Keratinocyte (primary cell): ENCODE measurements at regions not wholly inside any gene's neighbourhood (a gene's known extent, or its start where the extent isn't known, plus 50 kb on each side); places are given as distances from the start of the nearest gene placed in this dataset.

ENCODE experiments used
- DNase-seq: peaks from one replicate; pipeline ENCODE4 v3.0.0-alpha.2; 2011; ENCODE audit warnings: low read depth, missing footprints, low spot score
- FAIRE-seq: peaks from 2 replicates; lab custom pipeline; 2011; peaks lifted over from hg19 to GRCh38; lab: Jason Lieb, UNC
- H2AFZ ChIP-seq: 2 replicates; pipeline ENCODE4 v1.6.0; 2012; ENCODE audit warnings: low read length, control low read depth, inconsistent platforms; ENCODE audit not compliant: control insufficient read depth
- H3K27ac ChIP-seq: 2 replicates; pipeline ENCODE4 v1.5.1; 2011; ENCODE audit warnings: low read length; ENCODE audit not compliant: control insufficient read depth, insufficient read depth
- H3K27me3 ChIP-seq: 3 replicates; pipeline ENCODE4 v1.6.0; 2011; ENCODE audit warnings: low read length; ENCODE audit not compliant: control insufficient read depth, insufficient read depth; ENCODE audit errors: extremely low read depth
- H3K36me3 ChIP-seq, 2 experiments: 2 replicates in 1 of 2; 3 replicates in 1 of 2; pipeline ENCODE4 v1.5.1; 2011; ENCODE audit warnings: low read length in 2 of 2, mild to moderate bottlenecking in 1 of 2; ENCODE audit not compliant: control insufficient read depth in 2 of 2, insufficient read depth in 2 of 2; ENCODE audit errors: extremely low read depth in 1 of 2
- H3K4me1 ChIP-seq: 3 replicates; pipeline ENCODE4 v1.5.1; 2011; ENCODE audit warnings: low read length; ENCODE audit not compliant: control insufficient read depth, insufficient read depth; ENCODE audit errors: extremely low read depth
- H3K4me2 ChIP-seq: 3 replicates; pipeline ENCODE4 v1.6.0; 2011; ENCODE audit warnings: low read depth, low read length; ENCODE audit not compliant: control insufficient read depth, insufficient read depth; ENCODE audit errors: extremely low read depth
- H3K4me3 ChIP-seq, 3 experiments: fragments of 200-600 bp in 1 of 3; sonication (generic) in 1 of 3; 2 replicates in 2 of 3; 3 replicates in 1 of 3; pipeline ENCODE4 v1.5.1; 2011 to 2016; ENCODE audit warnings: low read length in 3 of 3, mild to moderate bottlenecking in 3 of 3, control low read depth in 2 of 3, inconsistent platforms in 1 of 3, low read depth in 1 of 3, mixed read lengths in 1 of 3, mixed run types in 1 of 3, moderate library complexity in 1 of 3; ENCODE audit not compliant: control insufficient read depth in 2 of 3, insufficient read depth in 2 of 3; ENCODE audit errors: extremely low read depth in 1 of 3
- H3K79me2 ChIP-seq: 2 replicates; pipeline ENCODE4 v1.6.0; 2012; ENCODE audit warnings: low read length; ENCODE audit not compliant: control insufficient read depth, insufficient read depth
- H3K9ac ChIP-seq: 3 replicates; pipeline ENCODE4 v1.6.0; 2011; ENCODE audit warnings: low read length; ENCODE audit not compliant: control insufficient read depth, insufficient read depth; ENCODE audit errors: extremely low read depth
- H3K9me1 ChIP-seq: 3 replicates; pipeline ENCODE4 v1.6.0; 2011; ENCODE audit warnings: low read length; ENCODE audit not compliant: control insufficient read depth, insufficient read depth; ENCODE audit errors: extremely low read depth
- H3K9me3 ChIP-seq: 2 replicates; pipeline ENCODE4 v1.5.1; 2012; ENCODE audit warnings: low read depth, low read length; ENCODE audit not compliant: control insufficient read depth
- H4K20me1 ChIP-seq: 3 replicates; pipeline ENCODE4 v1.6.0; 2011; ENCODE audit warnings: low read length; ENCODE audit not compliant: control insufficient read depth, insufficient read depth; ENCODE audit errors: extremely low read depth
- CTCF ChIP-seq, 3 experiments: IDR thresholded peaks in 1 of 3; conservative IDR thresholded peaks in 1 of 3; optimal IDR thresholded peaks in 1 of 3; 2 replicates in 2 of 3; 3 replicates in 1 of 3; pipeline versions ENCODE3 to v1.5.1; 2011; ENCODE audit warnings: low read length in 3 of 3, mild to moderate bottlenecking in 3 of 3, moderate library complexity in 2 of 3, control low read depth in 1 of 3, inconsistent platforms in 1 of 3; ENCODE audit not compliant: insufficient read depth in 2 of 3; ENCODE audit errors: extremely low read depth in 1 of 3
- EZH2 ChIP-seq: IDR thresholded peaks from one replicate; pipeline ENCODE4 v1.6.1; 2012; ENCODE audit warnings: inconsistent platforms, mild to moderate bottlenecking, low read length, moderate library complexity
- dilution Hi-C: fragments of 300-500 bp; cut with MboI; formaldehyde crosslinking; loops from one replicate; pipeline ENCODE4 v1.7.0; 2020; ENCODE audit warnings: low sequenced_read_pairs; ENCODE audit not compliant: extremely low pct_ligation_motif_present

DNA sequence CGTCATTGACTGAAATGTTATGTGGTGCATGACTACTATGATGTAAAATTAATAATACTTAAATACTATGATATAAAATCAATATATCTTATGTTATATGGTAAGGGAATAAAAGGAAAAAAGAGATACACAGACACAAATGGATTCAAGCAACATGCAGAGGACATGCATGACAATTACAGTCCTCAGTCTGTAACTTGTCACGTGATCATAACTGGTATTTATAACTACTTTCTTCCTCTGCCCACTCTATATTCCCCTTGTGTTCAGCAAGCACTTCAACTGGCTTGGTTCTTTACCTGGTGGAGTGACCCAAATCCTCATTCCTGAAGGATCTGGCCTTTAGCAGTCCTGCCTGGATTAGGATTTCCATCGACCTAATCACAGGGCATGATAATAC is 104.4 kb upstream of the FAM180A start:
- Histone ChIP-seq H3K27me3 (no peaks in the 10 kb centered on the region), H3K4me3 (no peak overlapping the region), H3K27ac (no peak overlapping the region), H3K4me1 (peaks cover 16% of the 10 kb centered on the region), H3K9ac (no peak overlapping the region), H2AFZ (no peak overlapping the region), H3K4me2 (no peak overlapping the region), H4K20me1 (no peaks in the 10 kb centered on the region), H3K36me3 (no peaks in the 10 kb centered on the region), H3K79me2 (no peaks in the 10 kb centered on the region), H3K9me3 (no peaks in the 10 kb centered on the region), H3K9me1 (no peaks in the 10 kb centered on the region)
- dilution Hi-C loops: no loop called here
- DNase-seq (no peak), FAIRE-seq (no peak)
- TF ChIP-seq EZH2 (no peak), CTCF (optimal IDR thresholded peaks at IDR 0.05 in 1 of 3, IDR thresholded peaks at IDR 0.05 in 1 of 3, conservative IDR thresholded peaks at IDR 0.05 in 1 of 3; ENCODE audit: extremely low read depth in 1 of 3, insufficient read depth in 2 of 3, low read length in 3 of 3) (no peak)

DNA sequence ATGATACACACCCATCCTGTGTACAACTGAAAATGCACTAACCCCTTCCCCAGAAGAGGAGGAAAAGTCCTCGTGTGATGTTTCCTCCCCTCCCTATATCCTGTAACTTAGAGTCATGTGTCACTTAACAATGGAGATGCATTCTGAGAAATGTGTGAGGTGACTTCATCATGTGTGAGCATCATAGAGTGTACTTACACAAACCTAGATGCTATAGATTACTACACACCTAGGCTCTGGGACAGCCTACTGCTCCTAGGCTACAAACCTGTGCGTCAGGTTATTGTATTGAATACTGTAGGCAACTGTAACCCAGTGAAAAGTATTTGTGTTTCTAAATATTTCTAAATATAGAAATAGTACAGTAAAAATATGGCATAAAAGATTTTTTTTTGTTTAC is 98.6 kb upstream of the FAM180A start:
- H3K9ac ChIP-seq: no peak overlapping the region
- no peak overlapping the region for H3K4me2 ChIP-seq
- no peaks in the 10 kb centered on the region for H3K36me3 ChIP-seq
- H3K79me2 ChIP-seq: no peaks in the 10 kb centered on the region
- no peaks in the 10 kb centered on the region for H4K20me1 ChIP-seq
- no peak overlapping the region for H3K4me3 ChIP-seq
- TF ChIP-seq CTCF (optimal IDR thresholded peaks at IDR 0.05 in 1 of 3, IDR thresholded peaks at IDR 0.05 in 1 of 3, conservative IDR thresholded peaks at IDR 0.05 in 1 of 3; ENCODE audit: extremely low read depth in 1 of 3, insufficient read depth in 2 of 3, low read length in 3 of 3): no peak
- dilution Hi-C loops: no loop called here
- H3K9me3 ChIP-seq: no peaks in the 10 kb centered on the region
- no peak overlapping the region for H2AFZ ChIP-seq
- H3K9me1 ChIP-seq: no peaks in the 10 kb centered on the region
- H3K27me3 ChIP-seq: no peaks in the 10 kb centered on the region
- FAIRE-seq (no peak), DNase-seq (no peak)
- H3K27ac ChIP-seq: no peak overlapping the region
- no peaks in the 10 kb centered on the region for H3K4me1 ChIP-seq
